Occipital lobe (tissue), 1 donor: ENCODE measurements at regions not wholly inside any gene's neighbourhood (a gene's known extent, or its start where the extent isn't known, plus 50 kb on each side); places are given as distances from the start of the nearest gene placed in this dataset.
A peak's percentile ranks its signal among the peaks of the same experiment; 100 is the strongest.

Experiments
- DNase-seq: peaks from one replicate; lab custom pipeline; 2025; lab: John Stamatoyannopoulos, UW

DNA sequence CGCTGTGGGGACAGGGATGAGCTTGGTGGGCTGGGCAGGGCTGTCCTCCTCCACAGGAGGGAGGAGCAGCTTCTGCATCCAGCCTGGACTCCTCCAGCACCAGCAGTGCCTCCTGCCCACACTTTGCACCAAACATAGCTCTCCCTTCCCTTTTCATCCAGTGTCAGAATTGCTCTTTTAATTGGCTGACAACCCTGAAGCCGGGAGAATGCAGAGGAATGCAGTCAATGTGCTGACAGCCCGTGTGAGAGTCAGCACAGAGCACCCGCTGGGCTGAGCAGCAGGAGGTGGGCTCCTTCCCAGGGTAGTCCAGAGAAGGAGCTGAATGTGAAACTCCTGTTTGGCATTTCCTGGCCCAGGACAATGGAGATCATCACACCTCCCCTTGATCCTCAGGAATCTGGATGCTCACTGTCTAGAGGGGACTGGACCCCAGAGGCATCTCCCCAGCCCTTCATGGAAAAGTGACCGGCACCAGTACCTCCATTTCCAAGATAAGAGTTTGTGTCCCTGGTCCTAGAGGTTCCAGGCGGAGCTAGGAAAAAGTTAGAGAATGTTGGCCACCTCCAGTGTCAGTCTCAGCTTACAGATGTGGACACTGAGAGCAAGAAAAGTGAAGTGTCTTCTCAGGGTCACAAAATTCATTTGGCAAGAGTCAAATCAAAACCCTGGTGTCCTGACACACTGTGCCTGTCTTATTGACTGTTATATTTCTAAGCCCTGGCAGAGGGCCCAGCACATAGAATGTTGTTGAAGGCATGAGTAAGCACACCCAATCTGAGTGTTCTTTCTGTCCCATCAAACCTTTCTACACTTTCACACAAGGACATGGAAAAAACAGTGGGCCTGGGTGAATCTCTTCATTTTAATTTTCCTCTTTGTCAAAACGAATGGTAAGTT, 202.1 kb downstream of the SNX18 start:
- peak; percentile 24 for DNase-seq

DNA sequence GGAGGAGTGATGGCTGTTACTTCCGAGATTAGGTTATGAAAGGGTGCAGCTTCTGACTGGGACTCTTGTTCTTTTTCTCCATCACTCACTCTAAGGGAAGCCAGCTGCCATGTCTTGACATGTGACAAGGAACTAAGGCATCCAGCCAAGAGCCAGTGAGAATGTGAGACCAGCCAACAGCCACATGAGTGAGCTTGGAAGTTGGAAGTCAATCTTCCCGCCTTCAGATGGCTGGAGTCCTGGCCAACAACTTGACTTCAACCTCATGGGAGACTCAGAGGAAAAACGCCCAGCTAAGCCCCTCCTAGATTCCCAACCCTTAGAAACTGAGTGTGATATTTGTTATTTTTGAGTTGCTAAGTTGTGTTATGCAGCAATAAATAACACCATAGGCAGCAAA, 201.1 kb downstream of the SNX18 start:
- DNase-seq, result no peak

DNA sequence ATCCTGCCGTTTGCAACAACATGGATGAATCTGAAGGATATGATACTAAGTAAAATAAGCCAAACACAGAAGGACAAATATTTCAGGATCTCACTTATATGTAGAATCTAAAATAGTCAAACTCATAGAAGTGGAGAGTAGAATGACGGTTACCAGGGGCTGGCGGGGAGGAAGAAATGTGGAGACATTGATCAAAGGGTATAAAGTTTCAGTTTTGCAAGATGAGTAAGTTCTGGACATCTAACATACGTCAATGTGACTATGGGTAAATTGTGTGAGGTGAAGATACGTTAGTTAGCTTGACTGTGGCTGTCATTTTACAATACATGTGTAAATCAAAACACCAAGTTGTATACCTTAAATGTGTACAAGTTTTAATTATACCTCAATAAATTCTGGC, 200.3 kb downstream of the SNX18 start:
- no peak for DNase-seq

DNA sequence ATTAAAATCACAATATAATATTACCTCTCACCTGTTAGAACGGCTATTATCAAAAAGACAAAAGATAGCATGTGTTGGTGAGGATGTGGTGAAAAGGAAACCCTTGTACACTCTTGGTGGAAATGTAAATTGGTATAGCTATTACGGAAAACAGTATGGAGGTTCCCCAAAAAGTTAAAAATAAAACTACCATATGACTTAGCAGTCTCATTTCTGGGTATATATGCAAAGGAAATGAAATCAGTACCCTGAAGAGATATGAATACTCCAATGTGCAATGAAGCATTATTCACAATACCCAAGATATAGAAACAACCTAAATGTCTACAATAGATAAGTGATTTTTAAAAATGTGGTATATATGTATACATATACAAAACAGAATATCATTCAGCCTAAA, 199.9 kb downstream of the SNX18 start:
- DNase-seq, result no peak

DNA sequence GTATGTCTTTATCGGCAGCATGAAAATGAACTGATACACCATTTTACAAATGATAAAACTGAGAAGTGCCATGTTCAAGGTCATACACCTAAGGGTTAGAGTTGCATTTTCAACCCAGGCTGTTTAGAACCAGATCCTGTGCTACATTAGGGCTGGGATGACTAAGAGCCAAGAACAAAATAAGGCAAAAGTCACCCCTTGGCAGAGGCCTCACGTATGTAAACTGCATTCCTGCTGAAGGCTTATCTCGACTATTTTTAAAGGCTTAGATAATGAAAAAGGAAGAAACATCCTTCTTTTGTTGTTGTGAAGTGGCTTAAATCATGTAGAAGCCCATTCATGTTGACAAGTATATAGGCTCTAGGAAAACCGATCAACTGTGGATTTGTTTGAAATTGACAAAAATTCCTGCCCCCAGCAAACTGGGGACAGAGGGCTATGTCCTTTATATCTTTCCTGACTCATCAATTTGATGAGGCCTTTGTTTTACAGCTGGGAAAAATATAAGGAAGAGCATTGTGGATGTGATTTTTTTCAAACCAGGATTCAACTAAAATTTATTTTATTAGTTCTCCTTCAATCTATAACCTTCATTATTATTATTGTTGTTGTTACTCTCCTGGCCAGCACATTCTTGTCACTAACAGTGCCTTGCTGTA, 196.5 kb downstream of the SNX18 start:
- no peak for DNase-seq

DNA sequence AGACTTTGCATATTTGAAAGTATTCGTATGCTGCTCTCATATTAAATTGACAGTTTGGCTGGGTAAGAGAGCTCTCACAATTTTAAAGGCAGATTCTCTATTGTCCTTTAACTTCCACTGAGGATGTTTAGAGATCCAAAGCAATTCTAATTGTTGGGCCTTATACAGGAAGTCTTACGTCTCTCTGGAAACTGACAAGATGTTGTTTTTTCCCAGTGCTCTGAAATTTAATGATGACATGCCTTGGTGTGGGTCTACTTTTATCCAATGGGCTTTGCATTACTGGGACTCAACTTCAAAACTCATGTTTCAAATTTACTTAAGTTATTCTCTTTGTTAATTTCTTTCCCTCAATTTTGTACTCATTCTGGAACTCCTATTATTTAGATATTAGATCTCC, 191.5 kb downstream of the SNX18 start:
- no peak for DNase-seq

DNA sequence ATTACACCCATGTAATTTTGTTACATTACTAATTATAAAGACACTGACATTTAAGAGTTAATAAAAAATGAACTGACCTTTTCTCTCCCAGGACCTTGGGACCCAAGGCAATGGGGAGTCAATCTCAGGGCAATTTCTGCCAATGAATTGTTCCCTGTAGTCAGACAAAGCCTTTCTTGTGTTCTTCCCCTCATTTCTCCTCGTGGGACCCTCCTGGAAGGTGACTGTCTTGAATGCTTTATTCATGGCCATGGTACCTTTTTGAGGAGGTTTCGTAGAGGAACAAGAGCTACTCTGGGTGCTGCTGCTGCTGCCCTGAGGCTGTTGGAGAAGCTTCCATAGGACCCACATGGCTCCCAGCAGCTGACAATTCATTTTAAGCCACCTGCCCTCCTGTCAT, 190.3 kb downstream of the SNX18 start:
- DNase-seq, result no peak

DNA sequence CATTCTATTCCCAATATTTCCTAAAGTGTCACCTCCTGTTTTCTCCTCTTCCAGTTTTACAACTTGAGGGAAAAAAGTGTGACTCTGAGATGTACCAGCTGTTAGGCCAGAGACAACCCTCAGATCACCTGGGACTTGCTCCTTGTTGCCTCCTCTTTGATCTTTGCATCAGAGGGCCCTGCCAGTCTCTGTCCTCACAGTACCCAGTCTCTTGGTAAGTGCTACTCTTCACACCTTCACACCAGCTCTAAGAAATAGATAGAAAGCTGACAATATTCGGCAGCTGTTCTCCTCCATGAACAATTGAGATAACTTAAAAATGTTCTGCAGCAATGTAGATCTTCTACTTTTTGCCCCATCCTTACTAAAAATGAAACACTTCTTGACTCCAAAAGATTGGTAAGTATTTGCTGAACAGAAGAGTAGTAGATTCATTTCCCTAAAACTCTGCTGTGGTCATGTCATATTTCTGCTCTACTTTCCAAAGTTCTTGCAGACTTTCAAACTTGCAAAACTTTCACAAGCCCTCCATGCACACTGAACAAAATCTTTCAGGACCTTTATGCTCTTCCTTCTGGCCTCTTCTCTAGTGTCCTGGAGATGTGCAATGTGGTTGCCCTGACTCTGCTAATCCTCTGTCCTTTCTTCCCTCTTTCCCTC, 188.6 kb downstream of the SNX18 start:
- DNase-seq, result no peak

DNA sequence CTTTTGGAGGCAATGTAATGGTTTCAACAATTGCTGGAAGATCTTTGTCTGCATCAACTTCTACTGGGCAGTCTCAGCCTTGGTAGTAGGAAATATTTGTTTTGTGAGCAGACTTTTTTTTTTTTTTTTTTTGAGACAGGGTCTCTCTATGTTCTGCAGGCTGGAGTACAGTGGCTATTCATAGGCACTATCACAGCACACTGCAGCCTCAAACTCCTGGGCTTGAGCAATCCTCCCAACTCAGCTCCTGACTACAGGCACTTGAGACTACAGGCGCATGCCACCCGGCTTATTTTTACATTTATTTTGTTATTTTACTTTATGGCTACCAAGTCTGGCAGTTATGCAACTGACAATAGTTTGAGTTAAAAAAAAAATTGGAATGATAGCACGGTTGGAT, 187.3 kb downstream of the SNX18 start:
- DNase-seq, result no peak

DNA sequence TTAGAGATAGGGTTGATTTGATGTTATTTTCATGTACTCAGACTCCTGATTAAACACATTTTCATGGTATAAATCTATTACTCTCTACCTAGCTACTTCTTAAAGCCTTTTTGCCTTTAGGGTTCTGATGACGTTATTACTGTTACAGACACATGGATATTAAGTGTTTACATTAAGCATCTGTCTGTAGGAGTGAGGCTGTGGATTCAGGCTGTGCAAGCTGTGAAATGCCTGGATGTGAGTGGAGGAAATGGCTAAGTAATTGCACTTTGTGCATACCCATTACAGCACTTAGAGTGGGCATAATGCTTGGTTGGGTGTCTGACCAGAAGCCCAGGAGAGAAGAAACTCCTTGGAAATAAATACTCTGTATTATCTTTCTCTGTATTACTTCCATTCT, 186.8 kb downstream of the SNX18 start:
- no peak for DNase-seq

DNA sequence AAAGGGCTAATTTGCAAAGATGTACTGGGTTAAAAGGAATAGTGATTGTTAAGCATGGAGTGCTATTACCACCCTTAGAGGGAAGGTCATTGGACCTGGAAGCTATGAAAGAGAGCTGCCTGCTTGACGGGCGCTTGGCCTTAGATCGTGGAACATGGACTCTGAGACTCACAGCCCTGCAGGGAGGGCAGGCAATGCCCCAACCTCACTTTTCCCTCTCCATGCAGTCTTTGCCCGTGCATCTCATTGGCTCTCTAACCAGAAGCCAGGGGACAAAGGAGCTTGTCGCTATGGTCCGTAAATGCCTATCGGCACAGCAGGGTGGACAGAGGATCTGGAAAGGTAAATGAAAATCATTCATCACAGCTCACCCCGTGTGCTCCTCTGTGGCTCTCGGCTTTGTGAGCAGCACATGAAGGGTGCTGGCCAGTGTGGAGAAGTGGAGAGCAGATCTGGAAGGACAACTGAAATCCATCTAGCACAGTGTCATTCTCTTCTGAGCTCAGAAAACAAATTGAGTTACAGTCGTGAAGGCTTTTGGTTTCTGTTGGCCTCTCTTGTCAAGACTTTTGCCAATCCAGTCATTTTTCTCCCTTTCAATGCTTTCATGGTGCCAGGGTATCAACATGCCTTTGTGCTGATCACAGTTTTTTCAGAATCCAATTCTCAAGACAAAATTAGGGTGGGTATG, 186.2 kb downstream of the SNX18 start:
- DNase-seq, result no peak

DNA sequence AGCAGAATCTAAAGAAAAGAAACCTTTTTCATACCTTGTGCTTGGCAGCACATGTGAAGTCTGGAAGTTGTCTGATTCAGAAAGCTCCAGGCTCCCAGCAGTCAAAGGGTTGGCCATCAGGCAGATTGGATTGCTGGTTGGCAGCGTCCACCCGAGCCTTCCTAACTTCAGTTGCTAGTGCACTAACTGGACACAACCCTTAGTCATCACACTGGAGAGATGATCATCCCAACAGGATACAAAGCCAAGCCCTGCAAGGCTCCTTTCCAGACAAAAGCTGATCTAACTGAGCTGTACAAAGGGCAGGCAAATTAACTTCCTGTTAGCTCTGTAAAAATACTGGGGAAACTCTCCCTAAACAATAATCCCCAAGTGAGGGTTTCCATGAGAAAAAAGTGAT, 185.6 kb downstream of the SNX18 start:
- DNase-seq, result no peak

DNA sequence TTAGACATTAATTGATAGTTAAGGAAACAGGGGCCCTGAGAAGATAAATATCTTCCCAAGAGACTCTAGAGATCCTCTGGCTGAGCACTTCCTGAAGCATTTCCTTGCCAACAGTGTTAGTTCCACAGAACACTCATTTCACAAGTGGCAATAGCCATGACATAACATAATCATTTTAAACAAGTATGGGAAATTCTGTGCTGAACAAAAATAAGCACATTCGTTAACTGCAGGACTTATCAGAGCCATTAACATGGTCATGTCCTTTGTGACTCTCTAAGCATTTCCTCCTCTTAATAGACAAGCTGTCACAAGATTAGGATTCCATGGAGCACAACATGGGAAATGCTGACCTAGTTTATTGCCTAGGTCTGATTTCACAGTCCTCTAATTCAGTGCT, 184.9 kb downstream of the SNX18 start:
- no peak for DNase-seq

DNA sequence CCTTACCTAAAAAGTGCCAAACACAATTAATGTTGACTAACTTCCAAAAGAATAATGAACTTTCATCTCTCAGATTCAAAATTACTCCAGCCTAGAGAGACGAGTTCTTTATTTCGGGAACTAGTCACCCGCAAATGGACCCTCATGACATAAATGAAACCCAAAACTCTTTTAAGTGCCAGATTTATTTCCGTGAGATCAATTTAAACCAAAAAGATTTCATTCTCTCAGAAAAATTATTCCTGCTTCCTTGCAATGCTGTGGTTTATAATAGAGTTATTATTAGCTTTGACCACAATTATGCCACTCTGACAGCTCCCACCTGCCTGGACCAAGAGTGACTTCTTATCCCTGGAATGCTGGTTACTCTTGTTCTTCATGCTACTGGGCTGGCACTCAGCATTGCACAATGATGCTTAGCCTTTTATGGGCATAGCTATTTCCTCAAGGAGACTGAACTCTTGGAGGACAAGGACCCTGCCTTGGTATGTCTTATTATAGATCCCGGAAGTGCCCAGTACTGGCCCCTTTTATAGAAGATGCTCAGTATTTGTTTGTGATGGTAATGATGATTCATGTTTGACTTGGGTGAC, 183.5 kb downstream of the SNX18 start:
- DNase-seq, result no peak

DNA sequence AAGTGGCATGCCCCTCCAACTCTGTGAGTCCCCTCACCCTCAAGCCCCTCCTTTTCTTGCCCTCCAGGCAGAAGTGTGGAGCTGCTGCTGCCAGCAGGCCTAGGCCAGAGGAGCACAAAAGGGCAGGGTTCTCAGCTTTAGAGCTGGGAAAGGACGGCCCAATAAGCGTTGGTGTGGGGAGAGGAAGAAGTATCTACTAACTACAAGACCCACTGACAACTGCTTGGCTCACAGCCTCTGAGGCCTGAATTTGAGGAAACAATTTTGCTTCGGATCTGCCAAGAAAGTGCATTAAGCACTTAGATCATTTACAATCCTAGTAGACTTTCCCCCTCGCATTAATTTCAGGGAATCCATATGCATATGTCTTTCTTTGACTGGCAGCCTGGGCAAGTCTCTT, 179.4 kb downstream of the SNX18 start:
- DNase-seq, result no peak

DNA sequence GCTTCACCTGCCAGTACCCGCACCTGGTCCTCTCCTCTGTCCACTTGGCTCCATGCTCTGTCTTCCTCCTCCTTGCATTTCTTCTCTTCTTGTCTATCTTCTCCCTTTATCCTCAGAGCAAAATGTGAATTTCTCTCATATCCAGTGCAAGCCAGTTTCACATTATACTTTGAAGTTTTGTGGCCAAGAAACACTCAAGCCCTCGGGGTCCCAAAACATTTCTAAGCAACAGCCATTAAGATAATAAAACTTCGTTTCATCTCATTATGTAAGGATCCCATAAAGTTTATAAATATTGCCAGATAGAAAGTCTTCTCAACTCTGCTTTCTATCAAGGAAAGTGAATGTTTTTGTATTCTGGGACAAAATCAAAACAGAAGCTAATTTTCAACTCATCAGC, 178.8 kb downstream of the SNX18 start:
- DNase-seq, result no peak

DNA sequence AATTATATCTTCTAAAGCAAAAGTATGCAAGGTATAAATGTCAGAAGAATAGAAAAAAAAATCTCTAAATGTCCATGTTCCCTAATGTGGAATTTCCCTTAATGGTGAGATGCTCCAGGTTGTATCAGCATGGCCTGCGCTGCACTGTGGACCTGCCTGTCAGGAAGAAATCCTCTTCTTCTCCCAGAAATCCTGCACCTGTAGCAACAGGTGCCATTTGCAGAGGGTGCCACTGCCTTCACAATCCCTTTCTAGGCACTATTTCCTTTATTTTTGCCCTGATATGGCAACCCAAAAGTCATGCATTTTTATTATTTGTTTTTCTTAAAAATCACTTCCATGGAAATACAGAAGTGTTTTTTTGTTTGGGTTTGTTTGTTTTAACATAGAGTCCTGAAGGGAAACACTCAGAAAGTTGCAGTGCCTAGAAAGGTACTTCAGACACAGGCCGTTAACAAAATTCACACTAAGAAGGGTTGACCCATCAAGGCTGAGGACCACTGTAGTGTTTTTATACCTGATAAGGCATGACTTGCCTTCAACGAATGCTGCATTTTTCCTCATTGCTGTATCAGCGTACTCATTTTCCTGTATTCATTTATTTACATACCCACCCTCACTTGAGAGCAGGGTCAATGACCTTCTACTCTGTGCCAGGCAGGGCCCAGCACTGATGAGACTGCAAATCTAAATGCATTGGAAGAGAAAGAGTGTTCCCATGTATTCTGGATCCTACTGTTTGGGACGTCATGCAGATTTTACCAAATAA, 177.8 kb downstream of the SNX18 start:
- DNase-seq, result no peak

DNA sequence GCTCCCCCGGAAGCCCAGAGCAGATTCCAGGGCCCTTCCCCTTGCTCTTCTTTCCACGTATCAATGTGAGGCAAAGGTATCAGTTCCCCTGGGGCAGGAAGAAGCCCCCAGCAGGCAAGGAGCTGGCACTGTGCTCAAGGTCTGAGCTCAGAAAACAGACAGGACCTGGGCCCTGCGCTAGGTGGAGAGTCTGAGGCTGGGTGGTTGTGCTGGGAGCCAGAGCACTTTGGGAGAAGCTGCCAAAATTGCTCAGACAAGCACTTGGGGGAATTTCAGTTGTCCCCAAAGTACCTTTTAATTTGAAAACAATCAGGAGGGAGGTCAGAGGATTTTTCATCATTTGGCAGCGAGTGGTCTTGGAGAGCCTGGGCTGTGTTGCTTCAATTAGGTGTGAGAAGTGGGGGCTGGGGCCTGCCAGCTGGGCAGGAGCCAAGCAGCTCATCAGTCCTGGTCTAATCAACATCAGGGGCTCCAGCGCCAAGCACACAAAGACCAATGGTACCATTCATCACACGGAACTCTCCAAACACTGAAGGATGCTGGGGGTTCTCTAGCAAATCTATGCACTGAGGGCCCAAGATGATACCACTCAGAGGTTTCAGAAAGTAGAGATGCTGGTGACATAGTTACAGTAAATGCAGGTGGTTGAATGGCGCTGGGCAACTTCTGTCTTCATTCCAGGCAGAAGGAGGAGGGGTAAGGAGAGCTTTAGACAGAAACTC, 176.5 kb downstream of the SNX18 start:
- no peak for DNase-seq

DNA sequence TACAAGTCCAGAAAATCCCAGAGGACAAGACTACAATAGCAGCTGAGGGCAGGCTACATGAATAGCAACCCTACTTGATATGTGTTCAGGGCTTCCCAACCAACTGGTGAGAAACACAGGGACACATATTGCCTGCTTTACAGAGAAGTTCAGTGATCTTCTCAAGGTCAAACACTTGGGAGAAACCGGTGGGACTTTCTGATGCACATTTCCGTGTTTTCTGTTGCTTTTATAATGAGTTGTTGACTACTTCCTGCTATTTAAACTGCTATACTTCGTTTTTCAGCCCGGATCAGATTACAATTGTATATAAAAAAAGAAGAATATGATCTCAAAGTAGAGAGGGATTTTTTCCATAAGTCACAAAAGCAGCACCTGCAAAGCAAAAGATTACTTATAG, 175.1 kb downstream of the SNX18 start:
- DNase-seq, result no peak

DNA sequence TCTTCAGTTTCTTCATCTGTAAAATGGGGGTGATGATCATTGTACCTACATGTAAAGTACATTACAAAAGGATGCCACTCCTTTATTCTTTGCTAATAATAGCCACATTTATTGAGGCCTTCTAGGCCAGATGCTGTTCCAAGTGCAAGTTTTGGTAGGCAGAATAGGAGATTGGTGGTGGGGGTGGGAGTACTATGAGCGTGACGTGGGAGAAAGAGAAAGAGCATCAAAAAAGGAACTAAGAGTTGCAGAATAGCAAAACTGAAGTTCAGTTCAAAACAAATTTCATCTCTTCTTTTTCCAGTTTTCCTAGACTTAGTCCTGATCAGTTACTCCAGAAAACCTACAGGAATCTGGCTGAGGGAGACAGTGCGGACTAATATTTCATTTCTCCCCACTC, 174.1 kb downstream of the SNX18 start:
- no peak for DNase-seq
